HG02571 (cell line): ENCODE measurements at regions not wholly inside any gene's neighbourhood (a gene's known extent, or its start where the extent isn't known, plus 50 kb on each side); places are given as distances from the start of the nearest gene placed in this dataset.

Experiments used
- ATAC-seq: cut with Tn5 transposase; IDR thresholded peaks from one replicate; pipeline ENCODE4 v1.9.1; 2021; ENCODE audit warnings: mild to moderate bottlenecking, moderate library complexity; ENCODE audit not compliant: unreplicated experiment

DNA sequence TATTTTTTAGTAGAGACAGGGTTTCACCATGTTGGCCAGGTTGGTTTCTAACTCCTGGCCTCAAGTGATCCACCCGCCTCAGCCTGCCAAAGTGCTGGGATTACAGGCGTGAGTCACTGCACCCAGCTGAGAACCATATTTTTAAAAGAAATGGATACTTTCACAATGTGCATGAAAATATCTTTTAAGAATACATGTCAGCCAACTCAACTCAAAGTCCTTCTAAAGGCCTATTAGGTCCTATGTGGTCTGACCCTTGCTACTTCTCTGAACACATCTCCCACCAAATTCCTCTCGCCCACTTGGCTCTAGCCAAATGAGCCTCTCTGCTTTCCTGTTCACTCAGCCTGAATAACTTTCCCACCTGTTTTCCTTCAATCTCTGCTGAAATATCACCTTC, 119.6 kb downstream of the MTX2 start:
- ATAC-seq, result no peak

DNA sequence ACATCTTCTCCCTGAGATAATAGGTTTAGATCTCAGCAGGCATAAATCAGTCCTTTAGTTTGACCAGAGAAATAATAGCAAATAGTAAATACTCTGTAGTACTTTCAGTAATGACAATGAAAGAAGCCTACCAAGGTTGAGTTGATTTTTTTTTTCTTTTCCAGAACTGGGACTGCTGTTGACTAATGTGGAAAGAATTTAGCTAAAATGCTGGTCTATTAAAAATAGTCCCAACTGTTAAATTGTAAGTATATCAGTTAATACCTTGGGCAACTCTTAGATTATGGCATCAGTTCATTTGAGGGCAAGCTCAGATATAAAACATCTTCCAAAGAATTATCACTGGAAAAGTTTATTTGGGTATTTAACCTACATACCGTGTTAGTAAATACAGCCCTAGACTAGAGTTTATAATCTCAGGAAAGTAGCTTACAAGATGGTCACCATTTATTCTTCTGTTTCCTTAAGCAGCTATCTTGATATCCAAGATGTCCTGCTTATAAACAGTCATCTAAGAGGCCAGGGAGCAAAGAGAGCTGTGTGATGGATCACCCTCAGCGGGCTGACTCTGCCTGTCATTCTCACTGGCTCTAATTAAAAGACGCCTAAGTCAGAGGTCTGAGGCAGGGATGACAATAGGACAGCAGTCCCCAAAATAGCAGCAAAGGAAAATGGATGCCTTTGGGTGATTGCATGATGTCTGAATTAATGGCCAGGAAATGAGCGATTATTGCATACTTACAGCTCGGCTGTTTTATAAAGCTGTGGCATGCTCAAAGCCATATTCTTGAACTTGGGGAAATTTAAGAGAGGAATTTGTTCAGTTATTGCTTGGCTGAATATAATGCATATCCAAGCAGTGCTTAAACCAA, 121.3 kb downstream of the MTX2 start:
- no peak for ATAC-seq

DNA sequence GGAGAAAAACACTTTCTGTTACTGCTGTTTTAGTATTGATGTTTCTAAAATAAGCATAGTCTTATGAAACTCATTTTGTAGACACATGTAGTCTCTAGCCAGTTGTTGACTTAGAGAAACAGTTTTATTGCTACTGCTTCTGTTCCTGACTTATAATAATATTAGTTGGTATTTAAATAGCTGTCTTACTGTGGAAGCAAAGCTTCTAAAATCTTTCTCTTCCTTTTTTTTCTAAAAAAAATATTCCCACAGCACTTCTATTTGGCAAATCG, 121.8 kb downstream of the MTX2 start:
- no peak for ATAC-seq

DNA sequence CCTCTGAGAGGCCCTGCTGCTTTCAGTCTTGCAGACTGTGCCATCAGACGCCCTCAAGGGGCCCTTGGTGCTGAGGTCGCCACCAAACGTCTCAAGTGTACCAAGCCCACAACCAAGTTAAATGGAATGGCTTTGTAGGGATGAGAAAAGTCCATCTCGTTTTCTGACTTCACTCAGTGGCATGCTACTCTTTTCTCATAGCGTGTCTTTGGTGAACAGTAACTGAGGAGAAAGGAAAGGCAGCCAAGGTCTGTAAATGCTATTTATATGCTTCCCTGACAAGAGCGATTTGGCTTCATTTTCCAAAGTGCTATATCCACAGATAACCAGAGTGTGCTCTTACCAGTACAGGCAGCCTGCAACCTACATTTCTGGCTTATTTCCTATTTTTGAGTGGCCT, 123.0 kb downstream of the MTX2 start:
- no peak for ATAC-seq

DNA sequence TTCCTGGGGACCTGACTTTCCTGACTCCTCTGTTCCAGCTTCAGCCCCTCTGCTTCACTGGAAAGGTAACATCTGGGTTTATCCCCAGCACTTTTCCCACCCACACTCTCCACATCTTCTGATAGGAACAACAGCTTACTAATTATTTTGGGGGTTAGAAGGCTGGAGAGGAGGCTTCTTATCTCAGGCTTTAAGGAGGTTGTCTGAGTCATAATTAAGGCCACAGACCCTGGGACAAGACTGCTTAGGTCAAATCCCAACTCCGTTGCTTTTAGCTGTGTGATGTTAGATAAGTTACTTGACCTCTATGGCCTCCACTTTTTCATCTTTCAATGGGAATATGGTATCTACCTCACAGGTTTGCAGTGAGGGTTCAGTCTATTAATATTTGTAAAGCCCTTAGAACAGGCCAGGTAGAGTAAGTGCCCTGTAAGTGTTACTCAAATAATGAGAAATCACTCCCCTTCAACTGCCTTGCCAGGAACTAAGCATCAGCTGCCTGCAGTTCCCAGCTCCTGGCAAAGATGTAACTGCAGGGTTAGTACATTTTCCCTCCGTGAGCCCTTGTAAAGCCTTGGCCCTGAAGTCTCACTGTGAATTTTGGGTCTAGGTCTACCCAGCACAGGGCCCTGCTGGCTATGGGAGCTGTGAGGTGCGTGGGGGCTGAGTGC, 123.6 kb downstream of the MTX2 start:
- ATAC-seq, result no peak

DNA sequence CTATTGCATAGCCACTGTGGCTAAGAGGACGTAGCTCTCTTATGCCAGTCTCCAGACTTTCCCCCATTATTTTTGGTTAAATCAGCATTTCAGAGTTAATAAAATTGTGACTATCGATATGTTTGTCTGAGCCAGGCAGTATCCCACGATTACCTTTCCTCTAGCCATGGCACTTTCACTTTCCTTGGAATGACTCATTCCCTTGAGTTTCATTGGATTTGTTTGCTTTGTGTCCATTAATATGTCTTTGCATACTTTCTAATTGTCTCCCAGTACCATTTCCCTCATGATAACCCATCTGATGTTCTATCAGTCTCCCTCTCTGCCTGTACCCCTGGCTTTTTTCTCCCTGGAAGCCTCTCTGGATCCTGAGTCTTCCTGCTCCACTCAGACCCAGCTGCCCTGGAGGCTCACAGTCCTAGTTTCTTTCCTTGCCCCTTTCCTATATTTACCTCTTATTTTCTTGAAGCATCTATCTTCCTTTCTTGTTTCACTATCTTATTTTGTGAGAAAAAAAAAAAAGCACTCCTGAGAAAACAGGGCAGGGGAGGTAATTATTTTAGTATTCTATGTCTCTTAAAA, 126.1 kb downstream of the MTX2 start:
- no peak for ATAC-seq

DNA sequence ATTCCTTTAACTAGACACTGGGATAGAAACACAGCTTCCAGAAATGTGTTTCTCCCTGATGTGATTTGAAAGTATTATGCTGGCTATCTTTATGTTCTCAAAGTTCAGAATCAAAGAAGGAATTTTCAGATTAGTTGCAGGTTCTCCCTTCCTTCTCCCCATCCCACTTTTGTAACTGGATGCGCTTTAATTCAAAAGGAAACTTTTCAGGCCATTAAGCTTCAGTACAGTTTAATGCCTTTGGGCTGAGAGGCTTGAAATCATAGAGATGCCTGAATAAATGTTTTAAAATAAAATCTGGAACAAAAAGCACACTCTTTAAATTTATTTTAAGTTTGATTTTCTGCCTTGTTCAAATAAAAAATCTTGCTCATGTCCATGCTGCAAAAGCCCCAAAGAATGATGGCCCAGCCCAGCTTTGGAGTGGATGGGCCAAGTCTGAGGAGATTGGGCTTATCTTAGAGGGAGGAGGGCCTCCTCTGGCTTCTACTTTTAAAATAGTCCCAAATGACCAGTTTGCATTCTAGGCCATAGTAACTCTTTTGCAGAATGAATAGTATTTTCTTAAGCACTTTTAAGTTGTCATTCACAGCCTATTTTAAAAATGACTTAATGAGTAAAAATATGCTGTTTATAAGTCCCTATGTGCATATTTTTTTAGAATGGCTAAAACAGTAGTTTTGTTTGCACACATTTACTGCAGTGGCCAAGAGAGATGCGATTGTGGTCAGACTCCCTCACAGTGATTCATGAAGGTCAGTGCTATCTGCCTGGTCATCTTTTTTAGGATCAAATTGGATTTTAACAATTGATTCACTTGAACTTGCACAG, 129.2 kb downstream of the MTX2 start:
- ATAC-seq, result no peak

DNA sequence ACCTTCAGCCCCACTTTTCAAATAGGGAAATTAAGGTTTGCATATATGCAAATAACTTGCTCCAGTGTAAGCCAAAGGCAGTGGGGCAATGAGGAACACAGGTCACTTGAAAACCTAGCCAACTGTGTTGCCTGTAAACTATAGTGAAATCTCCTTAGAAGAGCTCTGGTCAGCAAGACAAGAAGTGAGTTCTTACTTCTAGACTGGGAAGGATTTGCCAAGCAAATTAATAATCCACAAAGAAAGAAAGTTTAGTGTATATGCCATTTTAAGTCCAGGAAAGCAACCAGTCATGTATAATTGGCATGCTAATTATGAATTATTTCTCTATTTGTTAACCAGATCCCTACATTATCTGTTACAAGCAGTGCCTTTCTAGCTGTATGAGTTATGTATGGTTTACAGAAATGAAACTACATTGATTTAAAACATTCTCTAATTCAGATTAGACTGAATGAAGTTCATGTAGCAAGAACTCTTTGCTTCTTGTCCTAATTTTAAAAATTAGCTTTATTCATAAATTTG, 129.9 kb downstream of the MTX2 start:
- ATAC-seq, result no peak

DNA sequence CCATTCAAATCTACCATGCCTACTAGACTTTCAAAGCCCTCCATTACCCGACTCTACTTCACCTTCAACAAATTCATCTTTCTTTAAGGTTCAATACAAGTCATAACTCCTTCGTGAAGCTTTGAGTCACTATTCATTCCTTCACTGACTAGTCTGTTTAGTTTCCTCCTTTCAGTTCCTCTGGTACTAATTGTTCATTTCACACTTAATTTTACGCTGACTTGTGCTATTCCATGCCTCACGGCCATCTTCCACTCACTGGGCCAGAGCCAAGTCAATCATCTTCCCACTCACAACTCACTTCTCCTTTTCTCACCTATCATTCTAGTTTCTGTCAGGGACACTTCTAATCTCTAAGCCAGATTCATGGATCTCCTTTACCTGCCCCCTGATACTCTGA, 136.2 kb downstream of the MTX2 start:
- ATAC-seq, result no peak

DNA sequence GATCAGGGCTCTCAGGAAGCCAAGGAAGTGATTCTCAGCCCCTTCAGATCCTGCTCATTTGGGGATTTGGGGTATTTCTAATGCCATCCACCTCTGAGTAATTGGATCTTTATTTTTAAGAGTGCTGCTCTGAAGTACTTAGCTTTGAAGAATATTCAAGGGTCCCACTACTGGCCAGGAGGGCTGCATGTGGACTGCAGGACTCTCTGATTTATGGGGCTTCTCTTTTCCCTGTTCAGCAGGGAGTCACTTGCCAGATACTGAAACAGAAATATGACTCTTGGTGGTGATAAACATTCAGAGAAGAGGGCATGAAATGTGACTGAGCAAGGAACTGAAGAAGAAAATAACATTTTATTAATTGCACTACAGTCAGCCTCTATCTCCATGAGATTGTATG, 138.5 kb downstream of the MTX2 start:
- no peak for ATAC-seq

DNA sequence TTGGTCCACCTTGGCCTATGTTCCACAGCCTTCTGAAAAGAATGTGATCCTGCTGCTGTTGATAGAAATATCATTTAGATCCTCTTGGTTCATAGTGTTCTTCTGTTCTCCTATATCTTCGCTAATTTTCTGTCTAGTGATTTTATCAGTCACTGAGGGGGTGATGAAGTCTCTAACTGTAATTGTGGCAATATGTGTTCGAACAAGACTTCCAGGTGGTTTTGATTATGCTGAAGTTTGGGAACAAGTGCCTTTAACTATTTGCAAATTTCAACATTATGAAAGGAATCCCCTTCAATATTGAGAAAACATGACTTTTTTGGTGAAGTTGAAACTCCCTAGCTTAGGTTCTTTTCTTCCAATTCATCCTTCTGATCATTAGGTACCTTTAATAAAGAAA, 140.4 kb downstream of the MTX2 start:
- no peak for ATAC-seq

DNA sequence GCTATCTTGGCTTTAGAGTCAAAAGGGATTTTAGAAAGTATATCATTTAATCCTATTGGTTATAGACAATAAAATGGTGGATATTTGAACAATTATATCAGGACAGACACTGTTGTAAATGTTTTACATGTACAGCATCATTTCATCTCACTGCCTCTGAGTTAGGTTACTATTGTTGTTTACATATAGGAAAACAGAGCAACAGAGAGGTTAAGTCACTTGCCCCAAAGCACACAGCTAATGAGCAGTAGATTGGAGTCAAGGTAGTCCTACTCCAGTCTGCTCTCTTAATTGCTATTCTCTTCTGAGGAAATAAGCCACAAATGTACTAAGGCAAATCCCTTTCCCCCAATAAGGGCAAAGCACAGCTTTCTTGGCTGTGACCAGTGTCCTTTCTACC, 142.9 kb downstream of the MTX2 start:
- ATAC-seq, result no peak

DNA sequence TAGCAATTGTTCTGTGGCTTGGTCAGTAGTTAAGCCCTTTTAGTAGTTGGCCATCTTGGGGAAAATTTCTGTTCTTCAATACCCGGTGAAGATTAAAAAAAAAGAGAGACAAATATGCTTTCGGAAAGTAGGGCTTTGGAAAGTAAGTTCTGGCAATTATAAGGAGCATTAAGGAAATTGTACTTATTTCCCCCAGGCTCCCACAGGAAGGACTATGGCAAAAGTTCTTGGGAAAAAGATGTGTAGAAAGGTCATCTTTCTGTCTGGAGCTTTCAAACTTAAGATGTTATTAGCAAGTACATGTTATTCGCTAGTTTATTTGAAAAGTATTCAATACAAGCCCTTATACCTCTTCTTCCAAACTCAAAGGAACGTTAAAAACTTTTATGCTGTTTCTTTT, 144.5 kb downstream of the MTX2 start:
- no peak for ATAC-seq

DNA sequence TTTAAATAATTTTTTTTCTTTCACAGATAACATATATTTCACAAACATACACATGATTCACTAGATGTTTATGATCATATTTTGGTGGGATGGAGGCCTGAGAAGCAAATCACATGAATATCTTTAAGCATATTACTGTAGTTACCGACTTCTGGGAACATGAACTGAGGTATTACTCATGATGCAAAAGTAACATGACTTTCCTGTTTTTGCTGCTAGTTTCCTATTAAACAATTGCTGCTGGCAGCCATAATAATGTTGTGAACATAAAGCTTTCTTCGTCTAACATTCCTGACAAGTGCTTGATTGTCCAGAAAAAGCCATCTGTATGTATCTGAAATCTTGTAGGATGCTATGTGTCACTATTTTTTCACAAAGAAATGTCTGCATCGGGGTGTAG, 145.4 kb downstream of the MTX2 start:
- ATAC-seq, result no peak

DNA sequence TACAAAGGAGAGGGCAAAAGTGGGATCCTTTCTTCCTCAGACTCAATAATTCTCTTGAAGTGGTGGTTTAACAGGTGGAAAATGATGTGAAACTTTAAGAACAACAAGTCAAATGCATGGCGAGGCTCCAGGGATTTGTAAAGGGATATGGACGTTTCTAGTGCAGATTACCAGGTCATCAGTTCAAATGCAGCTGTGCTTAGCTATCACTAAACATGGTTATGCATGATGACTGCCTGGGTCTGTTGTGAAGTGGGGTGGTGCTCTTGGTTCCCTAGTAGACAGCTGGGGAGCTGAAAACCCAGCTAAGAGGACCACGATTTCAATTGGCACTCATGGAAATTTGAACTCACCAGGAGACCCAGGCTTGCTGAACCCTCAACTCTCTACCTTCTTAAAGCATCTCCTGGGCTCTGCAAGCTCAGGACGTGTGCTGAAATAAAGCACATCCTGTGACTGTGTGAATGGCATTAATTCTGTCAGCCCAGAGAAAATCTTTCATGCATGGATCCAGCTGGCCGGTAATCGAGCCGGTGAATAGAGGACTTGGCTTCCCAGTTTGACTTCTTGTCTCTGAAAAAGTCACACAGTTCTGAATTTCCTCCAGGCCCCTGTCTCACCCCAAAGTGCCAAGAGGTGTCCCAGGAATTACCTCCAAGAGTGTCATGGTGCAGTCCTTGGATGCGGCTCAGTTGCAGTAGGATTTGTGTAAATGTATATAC, 146.1 kb downstream of the MTX2 start:
- ATAC-seq, result no peak

DNA sequence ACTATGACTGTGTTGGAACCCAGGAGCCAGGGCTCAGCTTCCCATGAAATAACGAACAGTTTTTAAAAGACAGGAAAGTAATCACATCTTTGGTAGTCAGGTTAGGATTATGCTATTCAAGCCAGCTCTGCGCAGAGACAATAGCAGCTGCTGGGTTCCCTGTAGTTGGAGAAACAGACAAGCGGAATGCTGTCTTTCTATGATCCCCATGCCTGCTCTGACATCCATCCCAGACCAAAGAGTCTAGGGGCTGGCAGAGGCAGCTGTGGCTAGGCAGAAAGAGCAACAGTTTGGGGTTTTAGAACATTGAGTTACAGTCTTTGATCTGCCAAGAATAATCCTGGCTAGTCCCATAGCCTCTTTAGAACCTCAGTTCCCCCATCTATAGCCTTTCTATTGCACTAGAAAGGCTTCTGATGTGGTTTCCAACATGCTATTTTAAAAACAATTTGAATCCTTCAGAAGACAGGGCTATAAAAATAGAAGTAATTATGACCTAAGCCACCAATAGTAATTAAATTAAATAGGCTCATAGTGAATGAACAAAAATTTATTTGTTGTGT, 146.8 kb downstream of the MTX2 start:
- no peak for ATAC-seq

DNA sequence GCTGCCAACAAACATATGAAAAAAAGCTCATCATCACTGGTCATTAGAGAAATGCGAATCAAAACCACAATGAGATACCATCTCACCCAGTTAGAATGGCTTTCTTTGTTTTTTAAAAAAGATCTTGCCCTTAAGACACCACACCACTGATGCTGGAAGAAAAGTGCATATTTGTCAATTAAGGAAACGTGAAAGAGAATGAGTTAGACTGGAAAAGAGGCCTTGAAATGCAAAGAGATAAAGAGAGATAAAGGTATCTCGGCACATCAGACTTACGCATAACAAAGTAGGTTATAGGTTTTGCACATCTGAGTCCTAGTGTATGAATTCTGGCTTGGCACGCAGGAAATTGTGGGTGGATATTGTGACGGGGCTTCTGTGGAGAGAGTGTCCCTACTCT, 149.5 kb downstream of the MTX2 start:
- no peak for ATAC-seq

DNA sequence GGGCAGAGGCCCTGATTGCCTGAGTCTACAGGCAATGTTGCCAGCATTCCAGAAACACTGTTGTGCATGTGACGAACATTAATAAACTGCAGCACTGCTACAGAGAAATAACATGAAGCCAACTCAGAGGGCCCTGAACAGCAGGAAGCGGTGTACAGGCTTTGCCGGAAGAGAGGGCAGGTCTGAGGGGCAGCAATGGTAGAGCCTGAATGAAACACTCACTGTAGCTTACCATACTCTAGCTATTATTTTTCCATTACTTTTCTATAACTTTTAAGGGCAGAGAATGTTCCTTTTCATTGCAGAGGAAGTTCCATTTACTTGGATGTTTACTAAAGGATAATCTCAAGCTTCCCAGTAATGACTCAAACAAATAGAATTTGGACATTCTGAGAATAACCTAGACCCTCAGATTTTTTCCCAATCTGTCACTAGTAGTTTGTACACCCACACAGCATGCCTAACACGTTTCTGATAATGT, 150.4 kb downstream of the MTX2 start:
- no peak for ATAC-seq

DNA sequence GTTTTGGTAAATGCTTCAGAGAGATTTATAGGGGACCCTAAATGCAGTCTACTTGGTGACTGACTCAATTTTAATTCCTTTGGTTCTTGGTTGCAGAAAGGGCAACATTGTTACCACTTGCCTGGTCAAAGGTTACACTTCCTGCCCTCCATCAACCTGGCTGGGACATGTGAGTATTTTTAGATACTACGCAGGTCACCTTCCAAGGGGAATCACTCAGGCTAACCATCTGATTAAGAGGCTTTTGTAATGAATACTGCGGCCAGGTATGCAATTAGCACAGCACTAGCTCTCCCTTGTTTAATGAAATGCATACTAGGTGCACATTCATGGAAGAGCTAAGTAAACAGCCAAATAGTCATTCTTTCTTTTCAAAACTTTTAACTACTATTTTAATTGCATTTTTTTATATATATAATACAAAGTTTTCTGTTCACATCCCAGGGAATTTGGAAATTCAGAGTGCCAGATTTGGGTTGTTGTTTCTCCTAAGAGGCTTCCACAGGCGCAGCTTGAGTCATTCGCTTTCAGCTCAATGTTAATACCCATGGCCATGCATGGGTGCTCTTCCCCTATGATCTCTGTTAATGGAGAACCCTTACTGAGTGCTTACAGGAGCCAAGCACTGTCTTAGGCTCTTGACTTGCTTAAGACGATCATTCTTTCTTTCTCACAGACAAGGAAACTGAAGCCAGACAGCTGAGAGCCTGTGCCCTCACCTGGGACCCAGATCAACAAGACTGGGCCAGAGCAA, 152.2 kb downstream of the MTX2 start:
- no peak for ATAC-seq

DNA sequence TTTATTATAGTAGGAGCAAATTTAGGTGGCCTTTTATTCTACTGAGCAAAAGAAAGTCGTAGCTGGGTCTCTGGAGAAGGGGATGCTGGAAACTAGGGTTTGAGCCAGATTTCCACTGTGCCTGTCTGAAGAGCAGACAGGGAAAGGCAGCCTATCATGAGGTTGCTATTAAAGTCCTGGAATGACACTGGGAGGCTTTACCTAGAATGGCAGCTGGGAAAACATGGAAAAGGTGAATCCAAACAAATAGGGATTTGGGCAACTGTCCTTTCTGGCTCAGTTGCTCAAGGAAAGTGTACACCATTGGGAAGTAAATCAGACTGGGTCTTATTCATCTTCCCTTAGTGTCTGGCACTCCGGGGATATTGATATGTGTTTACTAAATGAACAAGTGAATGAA, 154.6 kb downstream of the MTX2 start:
- no peak for ATAC-seq
